ENCODE measurements at regions not wholly inside any gene's neighbourhood (a gene's known extent, or its start where the extent isn't known, plus 50 kb on each side); places are given as distances from the start of the nearest gene placed in this dataset.
"Not testable (repeated sequence)": the region's sequence is repeated elsewhere in the genome, so short reads cannot be mapped to it uniquely, and the experiment has no call there.

- Histone ChIP-seq H3K4me1 (ENCODE audit: control insufficient read depth in 2 of 2, insufficient read depth in 2 of 2, low read length in 2 of 2) (no peaks in the 10 kb centered on the region), H3K27ac (ENCODE audit: low read depth in 2 of 2, low read length in 2 of 2) (no peak overlapping the region), H3K4me3 (ENCODE audit: low read length in 2 of 2) (no peak overlapping the region), H3K9me3 (ENCODE audit: control insufficient read depth in 2 of 2, low read length in 2 of 2) (no peaks in the 10 kb centered on the region), H3K36me3 (ENCODE audit: control insufficient read depth in 2 of 2, insufficient read depth in 2 of 2, low read length in 2 of 2) (no peaks in the 10 kb centered on the region), H3K27me3 (ENCODE audit: control insufficient read depth in 2 of 2, insufficient read depth in 2 of 2, low read length in 2 of 2) (no peaks in the 10 kb centered on the region), H3K9ac (ENCODE audit: low read depth in 1 of 2, low read length in 2 of 2) (no peak overlapping the region)
These were observed 428.7 kb upstream of the ID2 start for GRCh38 chr2:8252997-8253694.

GRCh38 chr2:8253781-8254180, 428.1 kb upstream of the ID2 start:
- Histone ChIP-seq H3K27ac (ENCODE audit: low read depth in 2 of 2, low read length in 2 of 2) (no peak overlapping the region), H3K9ac (ENCODE audit: low read depth in 1 of 2, low read length in 2 of 2) (no peak overlapping the region), H3K4me1 (ENCODE audit: control insufficient read depth in 2 of 2, insufficient read depth in 2 of 2, low read length in 2 of 2) (no peaks in the 10 kb centered on the region), H3K4me3 (ENCODE audit: low read length in 2 of 2) (no peak overlapping the region), H3K27me3 (ENCODE audit: control insufficient read depth in 2 of 2, insufficient read depth in 2 of 2, low read length in 2 of 2) (no peaks in the 10 kb centered on the region), H3K9me3 (ENCODE audit: control insufficient read depth in 2 of 2, low read length in 2 of 2) (no peaks in the 10 kb centered on the region), H3K36me3 (ENCODE audit: control insufficient read depth in 2 of 2, insufficient read depth in 2 of 2, low read length in 2 of 2) (no peaks in the 10 kb centered on the region)

DNA sequence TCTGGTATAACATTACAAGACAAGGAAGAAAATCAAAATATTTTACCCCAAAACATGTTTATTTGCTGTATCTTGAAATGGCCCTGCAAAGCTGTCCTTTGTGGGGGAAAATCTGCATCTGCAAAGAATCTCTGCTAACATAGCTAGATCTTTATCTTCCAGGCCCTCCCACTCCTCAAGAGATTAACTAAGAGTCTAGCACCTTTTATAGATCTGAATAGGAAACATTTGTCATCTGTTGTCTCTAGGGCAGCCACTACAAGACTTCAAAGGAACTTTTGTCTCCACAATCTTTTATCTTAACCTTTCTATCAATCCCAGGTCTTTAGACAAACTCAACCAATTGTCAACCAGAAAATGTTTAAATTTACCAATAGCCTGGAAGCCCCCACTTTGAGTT, 427.6 kb upstream of the ID2 start:
- not testable (repeated sequence) for H3K9me3 ChIP-seq (ENCODE audit: control insufficient read depth in 2 of 2, low read length in 2 of 2); H3K4me3 ChIP-seq (ENCODE audit: low read length in 2 of 2); H3K4me1 ChIP-seq (ENCODE audit: control insufficient read depth in 2 of 2, insufficient read depth in 2 of 2, low read length in 2 of 2); H3K27ac ChIP-seq (ENCODE audit: low read depth in 2 of 2, low read length in 2 of 2); H3K9ac ChIP-seq (ENCODE audit: low read depth in 1 of 2, low read length in 2 of 2); H3K27me3 ChIP-seq (ENCODE audit: control insufficient read depth in 2 of 2, insufficient read depth in 2 of 2, low read length in 2 of 2); H3K36me3 ChIP-seq (ENCODE audit: control insufficient read depth in 2 of 2, insufficient read depth in 2 of 2, low read length in 2 of 2)

GRCh38 chr2:8254791-8255447, 426.9 kb upstream of the ID2 start:
- H3K4me1 ChIP-seq (ENCODE audit: control insufficient read depth in 2 of 2, insufficient read depth in 2 of 2, low read length in 2 of 2): no peaks in the 10 kb centered on the region
- no peak overlapping the region for H3K27ac ChIP-seq (ENCODE audit: low read depth in 2 of 2, low read length in 2 of 2)
- no peak overlapping the region for H3K4me3 ChIP-seq (ENCODE audit: low read length in 2 of 2)
- no peaks in the 10 kb centered on the region for H3K27me3 ChIP-seq (ENCODE audit: control insufficient read depth in 2 of 2, insufficient read depth in 2 of 2, low read length in 2 of 2)
- H3K36me3 ChIP-seq (ENCODE audit: control insufficient read depth in 2 of 2, insufficient read depth in 2 of 2, low read length in 2 of 2): no peaks in the 10 kb centered on the region
- no peak overlapping the region for H3K9ac ChIP-seq (ENCODE audit: low read depth in 1 of 2, low read length in 2 of 2)
- no peaks in the 10 kb centered on the region for H3K9me3 ChIP-seq (ENCODE audit: control insufficient read depth in 2 of 2, low read length in 2 of 2)

GRCh38 chr2:8255448-8255800, 426.4 kb upstream of the ID2 start:
- no peaks in the 10 kb centered on the region for H3K9me3 ChIP-seq (ENCODE audit: control insufficient read depth in 2 of 2, low read length in 2 of 2)
- H3K27me3 ChIP-seq (ENCODE audit: control insufficient read depth in 2 of 2, insufficient read depth in 2 of 2, low read length in 2 of 2): no peaks in the 10 kb centered on the region
- H3K4me3 ChIP-seq (ENCODE audit: low read length in 2 of 2): no peak overlapping the region
- no peak overlapping the region for H3K27ac ChIP-seq (ENCODE audit: low read depth in 2 of 2, low read length in 2 of 2)
- H3K9ac ChIP-seq (ENCODE audit: low read depth in 1 of 2, low read length in 2 of 2): no peak overlapping the region
- H3K36me3 ChIP-seq (ENCODE audit: control insufficient read depth in 2 of 2, insufficient read depth in 2 of 2, low read length in 2 of 2): no peaks in the 10 kb centered on the region
- no peaks in the 10 kb centered on the region for H3K4me1 ChIP-seq (ENCODE audit: control insufficient read depth in 2 of 2, insufficient read depth in 2 of 2, low read length in 2 of 2)

- H3K4me3 ChIP-seq (ENCODE audit: low read length in 2 of 2): no peak overlapping the region
- no peak overlapping the region for H3K9ac ChIP-seq (ENCODE audit: low read depth in 1 of 2, low read length in 2 of 2)
- no peaks in the 10 kb centered on the region for H3K9me3 ChIP-seq (ENCODE audit: control insufficient read depth in 2 of 2, low read length in 2 of 2)
- no peaks in the 10 kb centered on the region for H3K4me1 ChIP-seq (ENCODE audit: control insufficient read depth in 2 of 2, insufficient read depth in 2 of 2, low read length in 2 of 2)
- no peak overlapping the region for H3K27ac ChIP-seq (ENCODE audit: low read depth in 2 of 2, low read length in 2 of 2)
- H3K36me3 ChIP-seq (ENCODE audit: control insufficient read depth in 2 of 2, insufficient read depth in 2 of 2, low read length in 2 of 2): no peaks in the 10 kb centered on the region
- H3K27me3 ChIP-seq (ENCODE audit: control insufficient read depth in 2 of 2, insufficient read depth in 2 of 2, low read length in 2 of 2): no peaks in the 10 kb centered on the region
These were observed 425.0 kb upstream of the ID2 start for GRCh38 chr2:8256905-8257304.

DNA sequence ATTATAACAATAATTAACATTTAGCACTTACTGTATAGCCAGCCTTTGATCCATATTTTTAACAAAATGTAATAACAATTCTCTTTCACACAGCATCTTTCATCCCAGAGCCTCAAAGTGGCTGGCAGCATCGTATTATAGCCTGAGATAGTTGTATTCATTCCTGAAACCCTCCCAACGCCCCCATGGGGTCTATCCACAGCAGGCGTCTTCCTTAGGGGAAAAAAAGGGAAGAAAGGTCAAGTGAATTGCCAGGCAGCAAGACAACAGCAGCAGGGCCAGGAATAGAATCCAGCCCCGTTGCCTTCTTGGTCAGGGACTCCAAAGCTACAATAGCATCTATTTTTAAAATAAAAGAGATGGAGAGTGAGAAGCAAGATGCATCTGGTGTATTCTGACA, 424.4 kb upstream of the ID2 start:
- Histone ChIP-seq H3K4me1 (ENCODE audit: control insufficient read depth in 2 of 2, insufficient read depth in 2 of 2, low read length in 2 of 2) (no peaks in the 10 kb centered on the region), H3K27ac (ENCODE audit: low read depth in 2 of 2, low read length in 2 of 2) (no peak overlapping the region), H3K9ac (ENCODE audit: low read depth in 1 of 2, low read length in 2 of 2) (no peak overlapping the region), H3K4me3 (ENCODE audit: low read length in 2 of 2) (no peak overlapping the region), H3K36me3 (ENCODE audit: control insufficient read depth in 2 of 2, insufficient read depth in 2 of 2, low read length in 2 of 2) (no peaks in the 10 kb centered on the region), H3K9me3 (ENCODE audit: control insufficient read depth in 2 of 2, low read length in 2 of 2) (no peaks in the 10 kb centered on the region), H3K27me3 (ENCODE audit: control insufficient read depth in 2 of 2, insufficient read depth in 2 of 2, low read length in 2 of 2) (no peaks in the 10 kb centered on the region)

- no peaks in the 10 kb centered on the region for H3K4me1 ChIP-seq (ENCODE audit: control insufficient read depth in 2 of 2, insufficient read depth in 2 of 2, low read length in 2 of 2)
- H3K27me3 ChIP-seq (ENCODE audit: control insufficient read depth in 2 of 2, insufficient read depth in 2 of 2, low read length in 2 of 2): no peaks in the 10 kb centered on the region
- no peaks in the 10 kb centered on the region for H3K9me3 ChIP-seq (ENCODE audit: control insufficient read depth in 2 of 2, low read length in 2 of 2)
- H3K27ac ChIP-seq (ENCODE audit: low read depth in 2 of 2, low read length in 2 of 2): no peak overlapping the region
- H3K4me3 ChIP-seq (ENCODE audit: low read length in 2 of 2): no peak overlapping the region
- H3K9ac ChIP-seq (ENCODE audit: low read depth in 1 of 2, low read length in 2 of 2): no peak overlapping the region
- no peaks in the 10 kb centered on the region for H3K36me3 ChIP-seq (ENCODE audit: control insufficient read depth in 2 of 2, insufficient read depth in 2 of 2, low read length in 2 of 2)
These were observed 423.4 kb upstream of the ID2 start for GRCh38 chr2:8258406-8258805.

DNA sequence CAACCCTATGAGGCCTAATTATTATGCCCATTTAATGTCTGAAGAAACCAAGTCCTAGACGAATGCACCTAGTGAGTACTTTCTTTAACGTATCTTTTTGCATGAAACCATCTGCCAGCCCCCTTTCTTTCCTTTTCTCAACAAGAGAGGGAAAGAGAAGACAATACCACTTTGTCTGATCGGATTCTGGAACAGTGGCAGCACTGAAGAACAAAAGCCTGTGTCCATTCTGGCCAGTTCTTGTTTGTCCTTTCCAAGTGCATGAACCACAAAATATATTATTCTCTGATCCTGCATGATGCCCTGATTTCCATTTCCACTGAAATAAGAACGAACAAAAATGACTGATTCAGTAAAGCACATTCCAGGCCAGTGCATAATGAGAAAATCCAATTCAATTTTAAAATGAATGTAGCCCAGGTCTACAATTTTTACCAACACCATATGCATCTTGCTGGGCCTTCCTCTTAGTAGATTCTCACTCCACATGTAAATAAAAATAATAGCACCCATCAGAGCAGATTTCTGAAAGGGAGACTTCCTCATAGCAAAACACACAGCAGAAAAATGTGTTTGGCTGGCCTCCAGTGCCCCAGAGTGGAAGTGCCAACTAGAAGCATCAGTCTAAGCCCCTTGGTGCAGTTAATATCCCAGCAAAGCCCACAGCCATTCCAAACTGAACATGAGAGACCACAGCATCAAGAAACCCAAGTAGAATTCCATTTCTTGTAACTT, 422.6 kb upstream of the ID2 start:
- no peak overlapping the region for H3K4me3 ChIP-seq (ENCODE audit: low read length in 2 of 2)
- no peaks in the 10 kb centered on the region for H3K36me3 ChIP-seq (ENCODE audit: control insufficient read depth in 2 of 2, insufficient read depth in 2 of 2, low read length in 2 of 2)
- no peaks in the 10 kb centered on the region for H3K9me3 ChIP-seq (ENCODE audit: control insufficient read depth in 2 of 2, low read length in 2 of 2)
- H3K9ac ChIP-seq (ENCODE audit: low read depth in 1 of 2, low read length in 2 of 2): no peak overlapping the region
- no peaks in the 10 kb centered on the region for H3K27me3 ChIP-seq (ENCODE audit: control insufficient read depth in 2 of 2, insufficient read depth in 2 of 2, low read length in 2 of 2)
- H3K4me1 ChIP-seq (ENCODE audit: control insufficient read depth in 2 of 2, insufficient read depth in 2 of 2, low read length in 2 of 2): no peaks in the 10 kb centered on the region
- no peak overlapping the region for H3K27ac ChIP-seq (ENCODE audit: low read depth in 2 of 2, low read length in 2 of 2)

DNA sequence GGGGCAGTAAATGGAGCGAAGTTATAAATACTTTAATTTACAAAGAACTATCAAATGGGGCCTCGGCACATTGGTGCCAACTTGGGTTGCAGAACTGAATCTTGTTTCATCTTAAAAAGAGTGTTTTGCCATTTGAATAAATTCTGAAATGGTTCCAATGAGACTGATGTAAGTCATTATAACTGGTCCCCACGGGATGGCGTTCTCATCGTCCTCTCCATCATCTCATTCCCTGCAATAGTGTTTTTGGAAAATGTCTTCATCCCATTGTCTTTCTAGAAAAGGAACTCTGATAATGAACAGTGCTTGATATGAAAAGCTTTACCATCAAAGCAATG, 422.0 kb upstream of the ID2 start:
- H3K4me1 ChIP-seq (ENCODE audit: control insufficient read depth in 2 of 2, insufficient read depth in 2 of 2, low read length in 2 of 2): no peaks in the 10 kb centered on the region
- H3K9ac ChIP-seq (ENCODE audit: low read depth in 1 of 2, low read length in 2 of 2): no peak overlapping the region
- no peak overlapping the region for H3K27ac ChIP-seq (ENCODE audit: low read depth in 2 of 2, low read length in 2 of 2)

More for the DNA sequence above, 422.0 kb upstream of the ID2 start:
- Histone ChIP-seq H3K27me3 (ENCODE audit: control insufficient read depth in 2 of 2, insufficient read depth in 2 of 2, low read length in 2 of 2) (no peaks in the 10 kb centered on the region), H3K4me3 (ENCODE audit: low read length in 2 of 2) (no peak overlapping the region), H3K36me3 (ENCODE audit: control insufficient read depth in 2 of 2, insufficient read depth in 2 of 2, low read length in 2 of 2) (no peaks in the 10 kb centered on the region), H3K9me3 (ENCODE audit: control insufficient read depth in 2 of 2, low read length in 2 of 2) (no peaks in the 10 kb centered on the region)
